PC-3 (cell line): ENCODE measurements at regions not wholly inside any gene's neighbourhood (a gene's known extent, or its start where the extent isn't known, plus 50 kb on each side); places are given as distances from the start of the nearest gene placed in this dataset.

Source experiments
- ATAC-seq: fragments of 200-7000 bp; cut with Tn5 transposase; 2 replicates; pipeline ENCODE4 v1.9.1; 2020; ENCODE audit warnings: mild to moderate bottlenecking, moderate library complexity
- BruUV-seq: library from RNA; stranded (reverse); fragments of 400-500 nt; replicated peaks from 2 replicates; lab custom pipeline; 2021; lab: Mats Ljungman, UMichigan
- CTCF ChIA-PET: fragments of 300-600 bp; sonication (Branson Sonifier 250); formaldehyde crosslinking; loops from one replicate; lab custom pipeline; 2022; ENCODE audit warnings: antibody characterized with exemption; lab: Charles Lee
- POLR2A ChIA-PET: fragments of 300-600 bp; sonication (Branson Sonifier 250); formaldehyde crosslinking; loops from one replicate; lab custom pipeline; 2022; ENCODE audit warnings: antibody characterized with exemption; ENCODE audit not compliant: unreplicated experiment; lab: Charles Lee
- DNase-seq: peaks from one replicate; pipeline ENCODE4 v3.0.0-alpha.2; 2015
- H2AFZ ChIP-seq: fragments of 300-600 bp; sonication (generic); 2 replicates; pipeline ENCODE4 v1.6.0; 2016; ENCODE audit warnings: antibody characterized with exemption, low read length
- H3F3A ChIP-seq: fragments of 300-600 bp; sonication (generic); one replicate; pipeline ENCODE4 v1.6.0; 2017; ENCODE audit warnings: antibody characterized with exemption, low read length, control low read depth, mild to moderate bottlenecking; ENCODE audit not compliant: unreplicated experiment
- H3K27ac ChIP-seq: fragments of 300-600 bp; sonication (generic); 2 replicates; pipeline ENCODE4 v1.5.1; 2016; ENCODE audit warnings: mild to moderate bottlenecking, low read length
- H3K27me3 ChIP-seq: fragments of 300-600 bp; sonication (generic); 2 replicates; pipeline ENCODE4 v1.6.1; 2016; ENCODE audit warnings: low read length, mixed read lengths
- H3K36me3 ChIP-seq: fragments of 300-600 bp; sonication (generic); 2 replicates; pipeline ENCODE4 v1.6.1; 2016; ENCODE audit warnings: low read depth, mixed run types, low read length, mixed read lengths
- H3K4me1 ChIP-seq: fragments of 300-600 bp; sonication (generic); 2 replicates; pipeline ENCODE4 v1.5.1; 2016; ENCODE audit warnings: low read length; ENCODE audit not compliant: insufficient read depth
- H3K4me2 ChIP-seq: fragments of 300-600 bp; sonication (generic); 2 replicates; pipeline ENCODE4 v1.6.0; 2016; ENCODE audit warnings: low read length
- H3K4me3 ChIP-seq: fragments of 300-600 bp; sonication (generic); 2 replicates; pipeline ENCODE4 v1.5.1; 2016; ENCODE audit warnings: mild to moderate bottlenecking, low read length, mixed read lengths
- H3K79me2 ChIP-seq: fragments of 300-600 bp; sonication (generic); 2 replicates; pipeline ENCODE4 v1.6.1; 2017; ENCODE audit warnings: low read length, mixed read lengths
- H3K9ac ChIP-seq: fragments of 300-600 bp; sonication (generic); 2 replicates; pipeline ENCODE4 v1.6.0; 2016; ENCODE audit warnings: mild to moderate bottlenecking, low read length
- H3K9me2 ChIP-seq: fragments of 300-600 bp; sonication (generic); replicated peaks from 2 replicates; pipeline ENCODE4 v1.6.1; 2016; ENCODE audit warnings: mixed run types, low read length, mixed read lengths
- H3K9me3 ChIP-seq: fragments of 300-600 bp; sonication (generic); 2 replicates; pipeline ENCODE4 v1.6.1; 2016; ENCODE audit warnings: low read length, mixed read lengths
- H4K20me1 ChIP-seq: fragments of 300-600 bp; sonication (generic); 2 replicates; pipeline ENCODE4 v1.6.1; 2016; ENCODE audit warnings: low read length, mixed read lengths
- CTCF ChIP-seq: fragments of 300-600 bp; sonication (generic); conservative IDR thresholded peaks from 2 replicates; pipeline ENCODE4 v1.5.1; 2017; ENCODE audit warnings: antibody characterized with exemption, low read depth, mild to moderate bottlenecking, low read length
- EZH2 ChIP-seq: fragments of 300-600 bp; sonication (generic); IDR thresholded peaks from one replicate; pipeline ENCODE4 v1.6.1; 2017; ENCODE audit warnings: antibody characterized with exemption, mild to moderate bottlenecking, low read length; ENCODE audit not compliant: unreplicated experiment
- EZH2phosphoT487 ChIP-seq: fragments of 300-600 bp; sonication (generic); IDR thresholded peaks from 2 replicates; pipeline ENCODE4 v1.6.1; 2018; ENCODE audit warnings: mild to moderate bottlenecking, antibody characterized with exemption, low read length, borderline replicate concordance
- intact Hi-C: fragments of 100-400 bp; cut with micrococcal nuclease; formaldehyde crosslinking; loops from 2 replicates; pipeline ENCODE4 v1.9.0; 2023

GRCh38 chr20:48070991-48071652, 285.8 kb upstream of the SULF2 start:
- intact Hi-C loops, result no loop called here
- Histone ChIP-seq H3K79me2 (no peaks in the 10 kb centered on the region), H4K20me1 (no peaks in the 10 kb centered on the region), H3K4me1 (peaks cover 5% of the 10 kb centered on the region), H3K36me3 (no peaks in the 10 kb centered on the region), H3K27me3 (no peaks in the 10 kb centered on the region), H3K27ac (no peak overlapping the region), H3K9ac (no peak overlapping the region), H3K4me3 (no peak overlapping the region), H2AFZ (no peak overlapping the region), H3K4me2 (no peak overlapping the region), H3K9me3 (no peaks in the 10 kb centered on the region), H3F3A (no peaks in the 10 kb centered on the region), H3K9me2 (no peaks in the 10 kb centered on the region)
- no peak for DNase-seq
- no peak for ATAC-seq
- ChIA-PET CTCF (no interaction called here), POLR2A (no interaction called here)
- TF ChIP-seq EZH2phosphoT487 (no peak), EZH2 (no peak), CTCF (no peak)
- no TSS peak for BruUV-seq

- POLR2A ChIA-PET, result no interaction called here
- intact Hi-C loops, result no loop called here
These were observed 284.3 kb upstream of the SULF2 start for GRCh38 chr20:48069596-48069995.

More at GRCh38 chr20:48069596-48069995, 284.3 kb upstream of the SULF2 start:
- H3F3A ChIP-seq, result no peaks in the 10 kb centered on the region
- no peak overlapping the region for H3K4me3 ChIP-seq
- no peak for ATAC-seq
- no peak overlapping the region for H3K4me2 ChIP-seq
- no peak for DNase-seq
- H3K27me3 ChIP-seq, result no peaks in the 10 kb centered on the region
- no peaks in the 10 kb centered on the region for H4K20me1 ChIP-seq
- H3K9me2 ChIP-seq, result no peaks in the 10 kb centered on the region
- no peaks in the 10 kb centered on the region for H3K9me3 ChIP-seq
- no TSS peak for BruUV-seq
- H3K27ac ChIP-seq, result no peak overlapping the region
- H3K36me3 ChIP-seq, result no peaks in the 10 kb centered on the region
- H3K4me1 ChIP-seq, result peaks cover 21% of the 10 kb centered on the region
- H2AFZ ChIP-seq, result no peak overlapping the region
- CTCF ChIA-PET, result no interaction called here
- no peak overlapping the region for H3K9ac ChIP-seq
- H3K79me2 ChIP-seq, result no peaks in the 10 kb centered on the region
- no peak for TF ChIP-seq EZH2phosphoT487
- no peak for TF ChIP-seq CTCF
- no peak for TF ChIP-seq EZH2
